Esophagus squamous epithelium (tissue), 5 donors: ENCODE measurements at regions not wholly inside any gene's neighbourhood (a gene's known extent, or its start where the extent isn't known, plus 50 kb on each side); places are given as distances from the start of the nearest gene placed in this dataset.

ENCODE experiments used
- DNase-seq: peaks from one replicate; lab custom pipeline; 2025; lab: John Stamatoyannopoulos, UW
- H3K27ac ChIP-seq, 4 donors: fragments of 200-600 bp; sonication (generic); one replicate each; pipeline ENCODE4 v1.5.1; 2016 to 2019; ENCODE audit warnings: mild to moderate bottlenecking in 1 of 4
- H3K27me3 ChIP-seq, 4 donors: fragments of 200-600 bp; sonication (generic); 1 replicate in 3 of 4; 2 replicates in 1 of 4; pipeline versions ENCODE4 v1.5.1 to v1.6.0; 2017 to 2021; ENCODE audit warnings: antibody characterized with exemption in 1 of 4
- H3K36me3 ChIP-seq, 3 donors: fragments of 200-600 bp; sonication (generic); one replicate each; pipeline ENCODE4 v1.5.1; 2016 to 2019
- H3K4me1 ChIP-seq, 3 donors: fragments of 200-600 bp; sonication (generic); one replicate each; pipeline ENCODE4 v1.5.1; 2017 to 2019
- H3K4me3 ChIP-seq, 4 donors: fragments of 200-600 bp; sonication (generic); 1 replicate in 3 of 4; 2 replicates in 1 of 4; pipeline ENCODE4 v1.5.1; 2016 to 2019; ENCODE audit warnings: mild to moderate bottlenecking in 2 of 4, moderate library complexity in 1 of 4
- H3K9me3 ChIP-seq, 3 donors: fragments of 200-600 bp; sonication (generic); one replicate each; pipeline ENCODE4 v1.5.1; 2016 to 2019
- CTCF ChIP-seq, 6 experiments: fragments of 450-650 bp in 4 of 6; fragments of 200-600 bp in 2 of 6; sonication (generic) in 2 of 6; IDR thresholded peaks; one replicate each; pipeline ENCODE4 v1.5.1; 2016 to 2019; ENCODE audit warnings: antibody characterized with exemption in 6 of 6, mild to moderate bottlenecking in 4 of 6, moderate library complexity in 4 of 6
- POLR2A ChIP-seq, 4 donors: fragments of 450-650 bp; IDR thresholded peaks; one replicate each; pipeline ENCODE4 v1.6.1; 2017; ENCODE audit warnings: antibody characterized with exemption in 4 of 4, mild to moderate bottlenecking in 4 of 4, moderate library complexity in 3 of 4
- WGBS, 2 donors: methylation state at CpG; one replicate each; pipeline ENCODE4 v1.1.5; 2018; 5-methylcytosine and 5-hydroxymethylcytosine counted together
- intact Hi-C: fragments of 100-400 bp; cut with DNase I; formaldehyde crosslinking; loops from one replicate; pipeline ENCODE4 v1.15.0; 2022
- donor health status: DM: yes; HTN: yes; CAD: no.

GRCh38 chr3:106209482-106209881, 340.7 kb upstream of the CBLB start:
- intact Hi-C loops: no loop called here
- WGBS, 2 donors: 30 to 32% methylated on average over 1 of the region's 1 CpG
- DNase-seq: no peak
- Histone ChIP-seq H3K27ac (no peak overlapping the region), H3K4me1 (no peaks in the 10 kb centered on the region), H3K36me3 (no peaks in the 10 kb centered on the region), H3K4me3 (no peak overlapping the region), H3K9me3 (no peaks in the 10 kb centered on the region), H3K27me3 (no peaks in the 10 kb centered on the region)
- TF ChIP-seq POLR2A (IDR thresholded peaks at IDR 0.05): no peak
- TF ChIP-seq CTCF (IDR thresholded peaks at IDR 0.05): no peak

GRCh38 chr3:106210923-106211322, 342.1 kb upstream of the CBLB start:
- no peak for DNase-seq
- WGBS, 2 donors: 77 to 79% methylated on average over 3 of the region's 3 CpGs
- TF ChIP-seq CTCF (IDR thresholded peaks at IDR 0.05) (no peak), POLR2A (IDR thresholded peaks at IDR 0.05) (no peak)
- no peaks in the 10 kb centered on the region for H3K4me1 ChIP-seq
- no peaks in the 10 kb centered on the region for H3K36me3 ChIP-seq
- H3K4me3 ChIP-seq: no peak overlapping the region
- no peak overlapping the region for H3K27ac ChIP-seq
- intact Hi-C loops: no loop called here
- H3K9me3 ChIP-seq: no peaks in the 10 kb centered on the region
- H3K27me3 ChIP-seq: no peaks in the 10 kb centered on the region

- TF ChIP-seq CTCF (IDR thresholded peaks at IDR 0.05): no peak
- TF ChIP-seq POLR2A (IDR thresholded peaks at IDR 0.05): no peak
- H3K4me1 ChIP-seq: no peaks in the 10 kb centered on the region
- WGBS, 2 donors: 85 to 100% methylated on average over 1 of the region's 1 CpG
- no peak overlapping the region for H3K4me3 ChIP-seq
- H3K27ac ChIP-seq: no peak overlapping the region
- DNase-seq: no peak
- no peaks in the 10 kb centered on the region for H3K36me3 ChIP-seq
- no peaks in the 10 kb centered on the region for H3K9me3 ChIP-seq
- intact Hi-C loops: no loop called here
- H3K27me3 ChIP-seq: no peaks in the 10 kb centered on the region
Observed at GRCh38 chr3:106212665-106213222, 343.9 kb upstream of the CBLB start.

GRCh38 chr3:106213954-106214353, 345.1 kb upstream of the CBLB start:
- DNase-seq: no peak
- H3K27ac ChIP-seq: no peak overlapping the region
- intact Hi-C loops: no loop called here
- no peaks in the 10 kb centered on the region for H3K36me3 ChIP-seq
- no peak overlapping the region for H3K4me3 ChIP-seq
- 89 to 96% methylated on average over 4 of the region's 4 CpGs for WGBS, 2 donors
- H3K4me1 ChIP-seq: no peaks in the 10 kb centered on the region
- no peaks in the 10 kb centered on the region for H3K27me3 ChIP-seq
- TF ChIP-seq POLR2A (IDR thresholded peaks at IDR 0.05) (no peak), CTCF (IDR thresholded peaks at IDR 0.05) (no peak)
- no peaks in the 10 kb centered on the region for H3K9me3 ChIP-seq

GRCh38 chr3:106214641-106215040, 345.8 kb upstream of the CBLB start:
- no peak for DNase-seq
- Histone ChIP-seq H3K27ac (no peak overlapping the region), H3K9me3 (peaks cover 0 to 2% (median 0%) of the 10 kb centered on the region in 3 donors), H3K4me3 (no peak overlapping the region), H3K36me3 (no peaks in the 10 kb centered on the region), H3K27me3 (no peaks in the 10 kb centered on the region), H3K4me1 (no peaks in the 10 kb centered on the region)
- intact Hi-C loops: no loop called here
- 73 to 80% methylated on average over 4 of the region's 4 CpGs for WGBS, 2 donors
- TF ChIP-seq POLR2A (IDR thresholded peaks at IDR 0.05): no peak
- no peak for TF ChIP-seq CTCF (IDR thresholded peaks at IDR 0.05)
